ENCODE measurements at regions not wholly inside any gene's neighbourhood (a gene's known extent, or its start where the extent isn't known, plus 50 kb on each side); places are given as distances from the start of the nearest gene placed in this dataset.

DNA sequence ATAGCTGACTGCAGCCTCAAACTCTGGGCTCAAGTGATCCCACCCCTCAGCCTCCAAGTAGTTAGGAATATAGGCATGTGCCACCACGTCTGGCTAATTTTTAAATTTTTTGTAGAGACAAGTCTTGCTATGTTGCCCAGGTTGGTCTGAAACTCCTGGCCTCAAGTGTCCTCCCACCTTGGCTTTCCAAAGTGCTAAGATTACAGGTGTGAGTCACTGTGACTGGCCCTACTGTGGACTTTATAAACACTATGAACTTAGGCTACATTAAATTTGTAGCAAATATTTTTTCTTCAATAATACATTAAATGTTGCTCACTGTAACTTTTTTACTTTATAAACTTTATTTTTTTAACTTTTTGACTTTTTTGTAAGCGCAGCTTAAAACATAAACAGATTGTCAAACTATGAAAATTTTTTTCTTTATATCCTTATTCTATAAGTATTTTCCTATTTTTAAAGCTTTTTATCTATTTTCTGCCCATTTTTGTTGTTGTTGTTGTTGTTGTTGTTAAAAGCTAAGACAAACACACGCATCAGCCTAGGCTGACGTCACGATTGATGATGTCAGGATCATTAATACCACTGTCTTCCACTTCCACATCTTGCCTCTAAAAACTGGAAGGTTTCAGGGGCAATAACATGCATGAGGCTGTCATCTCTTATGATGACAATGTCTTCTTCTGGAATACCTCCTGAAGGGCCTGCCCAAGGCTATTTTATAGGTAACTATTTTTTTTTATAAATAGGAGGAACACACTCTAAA lies 204.2 kb downstream of the KLF5 start:
- TF ChIP-seq, protein P1, sequence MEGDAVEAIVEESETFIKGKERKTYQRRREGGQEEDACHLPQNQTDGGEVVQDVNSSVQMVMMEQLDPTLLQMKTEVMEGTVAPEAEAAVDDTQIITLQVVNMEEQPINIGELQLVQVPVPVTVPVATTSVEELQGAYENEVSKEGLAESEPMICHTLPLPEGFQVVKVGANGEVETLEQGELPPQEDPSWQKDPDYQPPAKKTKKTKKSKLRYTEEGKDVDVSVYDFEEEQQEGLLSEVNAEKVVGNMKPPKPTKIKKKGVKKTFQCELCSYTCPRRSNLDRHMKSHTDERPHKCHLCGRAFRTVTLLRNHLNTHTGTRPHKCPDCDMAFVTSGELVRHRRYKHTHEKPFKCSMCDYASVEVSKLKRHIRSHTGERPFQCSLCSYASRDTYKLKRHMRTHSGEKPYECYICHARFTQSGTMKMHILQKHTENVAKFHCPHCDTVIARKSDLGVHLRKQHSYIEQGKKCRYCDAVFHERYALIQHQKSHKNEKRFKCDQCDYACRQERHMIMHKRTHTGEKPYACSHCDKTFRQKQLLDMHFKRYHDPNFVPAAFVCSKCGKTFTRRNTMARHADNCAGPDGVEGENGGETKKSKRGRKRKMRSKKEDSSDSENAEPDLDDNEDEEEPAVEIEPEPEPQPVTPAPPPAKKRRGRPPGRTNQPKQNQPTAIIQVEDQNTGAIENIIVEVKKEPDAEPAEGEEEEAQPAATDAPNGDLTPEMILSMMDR (IDR thresholded peaks at IDR 0.05; ENCODE audit: poor library complexity): no peak
- no peak for TF ChIP-seq EZH2phosphoT487 (IDR thresholded peaks at IDR 0.05; ENCODE audit: low read depth, severe bottlenecking, unreplicated experiment)

All from hepatocyte (in vitro differentiated cells).